Limb (tissue), 2 donors: ENCODE measurements at regions not wholly inside any gene's neighbourhood (a gene's known extent, or its start where the extent isn't known, plus 50 kb on each side); places are given as distances from the start of the nearest gene placed in this dataset.

Experiments
- DNase-seq, 2 donors: peaks; one replicate each; pipeline ENCODE4 v3.0.0-alpha.2; 2016; ENCODE audit errors: extremely low spot score in 2 of 2

DNA sequence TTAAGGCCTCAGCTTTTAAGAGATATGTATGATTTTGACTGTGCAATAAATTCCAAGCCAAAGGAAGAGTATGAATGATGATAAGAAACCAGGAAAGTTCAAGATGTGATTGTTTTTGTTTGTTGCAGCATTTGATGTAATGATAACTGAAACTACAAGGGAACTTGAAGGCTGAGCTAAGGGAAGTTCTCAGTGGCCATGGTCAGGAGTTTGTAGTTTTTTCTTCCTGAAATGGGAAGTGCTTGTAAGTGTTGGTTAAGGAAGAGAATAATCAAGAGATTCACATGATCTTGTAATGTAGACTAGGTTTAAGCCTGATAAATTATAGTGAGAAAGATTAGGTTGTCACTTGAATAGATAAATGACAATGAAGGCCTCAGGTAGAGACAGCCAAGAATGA, 53.4 kb downstream of the PTCHD4 start:
- no peak for DNase-seq

GRCh38 chr6:48048451-48049146, 62.4 kb downstream of the PTCHD4 start:
- DNase-seq, result no peak

DNA sequence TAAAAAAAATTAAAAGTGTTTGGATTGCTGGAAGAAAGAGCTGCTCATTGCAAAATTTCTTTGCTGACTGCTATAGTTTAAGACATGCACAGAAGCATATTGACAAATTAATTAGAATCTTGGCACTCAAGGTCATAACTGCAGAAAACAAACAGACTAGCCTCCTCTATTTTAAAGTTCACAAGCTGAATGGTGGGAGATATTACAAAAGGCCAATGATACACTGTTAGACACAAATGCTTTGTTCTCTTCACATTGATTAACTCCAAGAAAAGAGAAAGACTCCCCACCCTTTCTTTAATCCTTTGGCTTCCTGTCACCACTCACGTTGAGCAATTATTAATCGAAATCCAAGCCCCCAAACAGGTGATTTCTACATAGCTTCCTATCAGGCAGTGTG, 69.1 kb downstream of the PTCHD4 start:
- no peak for DNase-seq

DNA sequence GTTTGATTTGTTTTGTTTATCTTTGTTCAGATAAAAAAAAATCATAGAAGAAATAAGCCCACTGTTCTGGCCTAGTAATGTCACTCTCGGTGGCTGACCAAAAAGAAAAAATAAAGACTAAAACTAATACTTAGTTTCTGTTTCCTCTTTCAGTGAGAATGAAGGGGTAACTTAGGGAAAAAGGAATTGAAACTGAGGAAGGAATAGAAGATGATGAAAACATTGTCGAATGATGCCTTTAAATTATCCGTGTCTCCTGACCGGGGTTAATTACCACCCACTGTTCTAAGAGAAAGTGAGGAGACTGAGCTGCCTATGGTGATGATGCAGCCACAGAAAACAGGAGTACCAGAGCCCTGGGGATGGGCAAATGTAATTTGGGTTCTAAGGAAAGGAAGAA, 73.1 kb downstream of the PTCHD4 start:
- no peak for DNase-seq

GRCh38 chr6:48036316-48036715, 74.7 kb downstream of the PTCHD4 start:
- no peak for DNase-seq

- DNase-seq, result peak; percentile 36 to 38
Observed at GRCh38 chr6:48032151-48032550, 78.8 kb downstream of the PTCHD4 start.

- DNase-seq, result no peak
Observed at GRCh38 chr6:48031711-48032110, 79.3 kb downstream of the PTCHD4 start.

- DNase-seq, result no peak
Observed at GRCh38 chr6:48027704-48028435, 83.1 kb downstream of the PTCHD4 start.

DNA sequence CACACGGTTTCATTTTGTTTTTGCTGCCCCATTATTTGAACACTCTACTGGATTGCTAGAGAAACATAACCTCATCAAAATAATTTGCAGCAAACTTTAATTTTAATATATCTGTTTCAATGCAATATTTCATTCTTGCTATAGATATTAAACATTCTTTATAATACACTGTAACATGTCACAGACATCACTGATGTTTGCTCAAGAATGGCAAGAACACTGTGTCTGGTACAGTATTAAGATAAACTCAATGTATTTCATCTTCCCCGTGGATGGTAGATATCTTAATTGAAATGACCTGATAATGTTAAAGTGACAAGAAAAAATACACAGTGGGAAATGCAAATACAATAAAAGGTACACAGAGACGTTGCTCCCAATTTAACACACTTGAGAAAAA, 86.0 kb downstream of the PTCHD4 start:
- DNase-seq, result no peak

GRCh38 chr6:48021904-48022303, 89.1 kb downstream of the PTCHD4 start:
- no peak for DNase-seq

DNA sequence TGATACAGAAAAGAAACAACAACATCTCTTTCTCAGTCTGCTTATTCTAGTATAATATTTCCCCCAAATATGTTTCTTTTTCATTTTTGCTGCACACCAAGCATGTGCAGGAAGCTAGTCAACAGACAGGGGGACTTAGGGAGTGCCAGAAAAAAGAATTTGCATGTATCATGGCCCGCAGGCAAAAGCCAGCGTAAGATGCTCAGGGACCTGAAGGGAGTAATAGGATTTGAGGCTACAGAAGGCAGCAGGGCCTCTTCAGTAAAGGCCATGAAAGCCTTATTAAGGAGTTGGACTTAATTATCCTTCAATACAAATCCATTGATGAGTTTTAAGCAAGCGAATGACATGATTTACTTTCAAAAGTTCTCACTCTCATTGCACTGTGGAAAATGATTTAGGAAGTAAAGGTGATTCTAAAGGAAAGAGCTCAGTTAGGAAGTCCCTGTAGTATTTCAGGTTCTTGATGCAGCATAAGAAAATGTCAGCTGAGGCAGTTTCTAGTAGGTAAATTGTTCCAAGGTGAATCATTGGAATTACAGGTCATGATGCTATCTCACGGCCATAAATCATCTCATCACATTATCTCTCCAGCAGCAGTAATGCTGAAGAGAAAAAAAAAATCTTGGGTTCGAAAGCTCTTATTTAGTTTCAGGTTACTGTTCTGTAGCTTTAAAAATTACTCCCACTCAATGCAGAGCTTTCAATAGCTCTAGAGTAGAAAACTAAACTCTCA, 94.8 kb downstream of the PTCHD4 start:
- no peak for DNase-seq

GRCh38 chr6:47992809-47993208, 118.2 kb downstream of the PTCHD4 start:
- no peak for DNase-seq

- no peak for DNase-seq
Observed at GRCh38 chr6:47983491-47983890, 127.5 kb downstream of the PTCHD4 start.

DNA sequence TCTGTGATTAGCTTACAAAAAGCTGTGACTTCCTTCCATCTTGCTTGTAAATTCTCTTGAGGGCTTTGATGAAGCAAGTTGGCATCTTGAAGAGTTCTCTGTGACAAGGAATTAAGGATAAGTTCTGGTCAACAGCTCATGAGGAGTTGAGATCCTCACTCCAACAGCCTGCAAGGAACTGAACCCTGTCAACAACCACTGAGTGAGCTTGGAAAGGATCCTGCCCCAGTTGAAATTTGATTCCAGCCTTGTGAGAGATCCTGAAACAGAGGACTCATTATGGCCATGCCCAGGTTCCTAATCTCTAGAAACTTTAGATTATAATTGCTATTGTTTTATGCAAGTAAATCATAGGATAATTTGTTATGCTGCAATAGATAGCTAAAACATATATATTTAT, 133.7 kb downstream of the PTCHD4 start:
- DNase-seq, result no peak

GRCh38 chr6:47974106-47974505, 136.9 kb downstream of the PTCHD4 start:
- no peak for DNase-seq

- DNase-seq, result no peak
Observed at GRCh38 chr6:47970826-47971225, 140.2 kb downstream of the PTCHD4 start.

GRCh38 chr6:47967843-47968242, 143.2 kb downstream of the PTCHD4 start:
- no peak for DNase-seq

DNA sequence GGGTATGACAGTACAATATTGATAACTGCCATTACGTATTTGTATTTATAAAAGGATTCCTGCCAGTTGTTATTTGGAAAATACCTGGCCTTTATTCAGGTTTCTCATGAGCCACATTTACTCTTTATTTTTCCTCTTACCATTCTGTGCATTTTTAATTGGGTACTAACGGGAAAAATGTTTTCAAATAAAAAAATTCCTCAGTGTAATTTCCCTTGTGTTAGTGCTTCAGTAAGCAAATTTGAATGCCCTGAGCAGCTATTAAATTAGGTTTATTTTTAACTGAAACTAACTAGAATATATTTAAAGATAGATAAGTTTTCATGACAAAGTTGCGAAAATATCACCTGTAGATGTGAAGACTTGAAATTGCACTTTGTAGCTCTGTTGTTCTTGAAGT, 146.0 kb downstream of the PTCHD4 start:
- no peak for DNase-seq

DNA sequence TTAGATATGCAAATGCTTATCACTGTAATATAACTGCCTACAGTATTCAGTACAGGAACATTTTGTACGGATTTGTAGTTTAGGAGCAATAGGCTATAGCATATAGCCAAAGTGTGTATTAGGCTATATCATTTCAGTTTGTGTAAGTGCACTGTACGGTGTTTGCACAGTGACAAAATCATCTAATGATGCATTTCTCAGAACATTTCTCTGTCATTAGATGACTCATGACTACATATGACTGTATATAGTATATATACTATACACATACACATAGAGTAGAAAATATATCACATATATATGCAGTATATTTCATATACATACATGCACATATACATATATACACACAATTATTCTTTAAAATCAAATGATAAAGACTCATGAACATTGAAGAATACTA, 158.4 kb downstream of the PTCHD4 start:
- DNase-seq, result no peak

GRCh38 chr6:47944846-47945245, 163.0 kb downstream of the OPN5 start:
- DNase-seq, result no peak

- no peak for DNase-seq
Observed at GRCh38 chr6:47938405-47938804, 156.6 kb downstream of the OPN5 start.

GRCh38 chr6:47936820-47937219, 155.0 kb downstream of the OPN5 start:
- no peak for DNase-seq

GRCh38 chr6:47934023-47934422, 152.2 kb downstream of the OPN5 start:
- no peak for DNase-seq
